KMS-11 (cell line): ENCODE measurements at regions not wholly inside any gene's neighbourhood (a gene's known extent, or its start where the extent isn't known, plus 50 kb on each side); places are given as distances from the start of the nearest gene placed in this dataset.

Source experiments
- H2AFZ ChIP-seq: fragments of 200-600 bp; sonication (generic); 2 replicates; pipeline ENCODE4 v1.6.1; 2016; ENCODE audit warnings: antibody characterized with exemption, mixed run types, low read depth
- H3K27ac ChIP-seq: fragments of 200-600 bp; sonication (generic); 2 replicates; pipeline ENCODE4 v1.6.1; 2016; ENCODE audit warnings: mild to moderate bottlenecking, mixed run types
- H3K27me3 ChIP-seq: fragments of 200-600 bp; sonication (generic); 2 replicates; pipeline ENCODE4 v1.6.1; 2017; ENCODE audit warnings: mild to moderate bottlenecking, low read depth, mixed run types, moderate library complexity; ENCODE audit not compliant: insufficient read depth
- H3K36me3 ChIP-seq: fragments of 200-600 bp; sonication (generic); 2 replicates; pipeline ENCODE4 v1.6.1; 2017; ENCODE audit warnings: mild to moderate bottlenecking, mixed run types; ENCODE audit not compliant: insufficient read depth
- H3K4me1 ChIP-seq: fragments of 200-600 bp; sonication (generic); 2 replicates; pipeline ENCODE4 v1.6.1; 2016; ENCODE audit warnings: mild to moderate bottlenecking, low read depth, mixed run types; ENCODE audit not compliant: poor library complexity, severe bottlenecking
- H3K4me2 ChIP-seq: fragments of 200-600 bp; sonication (generic); 2 replicates; pipeline ENCODE4 v1.7.0; 2016; ENCODE audit warnings: mild to moderate bottlenecking, mixed run types
- H3K4me3 ChIP-seq: fragments of 200-600 bp; sonication (generic); IDR thresholded peaks from 2 replicates; pipeline ENCODE4 v1.6.1; 2017; ENCODE audit warnings: low read depth, low read length, mixed read lengths; ENCODE audit not compliant: insufficient read depth
- H3K79me2 ChIP-seq: fragments of 200-600 bp; sonication (generic); 2 replicates; pipeline ENCODE4 v1.6.1; 2016; ENCODE audit warnings: low read depth, mixed run types; ENCODE audit not compliant: insufficient read depth
- H3K9ac ChIP-seq: fragments of 200-600 bp; sonication (generic); 2 replicates; pipeline ENCODE4 v1.6.1; 2016; ENCODE audit warnings: mild to moderate bottlenecking, mixed run types
- H4K20me1 ChIP-seq: fragments of 200-600 bp; sonication (generic); 2 replicates; pipeline ENCODE4 v1.6.1; 2016; ENCODE audit warnings: mild to moderate bottlenecking, mixed run types; ENCODE audit not compliant: insufficient read depth
- CTCF ChIP-seq: fragments of 200-600 bp; sonication (generic); conservative IDR thresholded peaks from 2 replicates; pipeline ENCODE4 v1.6.1; 2017; ENCODE audit warnings: low read depth, mild to moderate bottlenecking, antibody characterized with exemption, low read length, moderate library complexity, mixed read lengths

- Histone ChIP-seq H3K4me2 (no peak overlapping the region), H3K27ac (no peak overlapping the region), H3K4me3 (no peak overlapping the region), H3K4me1 (no peaks in the 10 kb centered on the region), H4K20me1 (no peaks in the 10 kb centered on the region), H3K79me2 (no peaks in the 10 kb centered on the region), H3K36me3 (no peaks in the 10 kb centered on the region), H3K27me3 (no peaks in the 10 kb centered on the region), H3K9ac (no peak overlapping the region), H2AFZ (no peak overlapping the region)
- no peak for TF ChIP-seq CTCF
Measured at GRCh38 chr12:92417373-92417772, 271.7 kb upstream of the BTG1 start.

- Histone ChIP-seq H3K27ac (no peak overlapping the region), H4K20me1 (no peaks in the 10 kb centered on the region), H3K27me3 (no peaks in the 10 kb centered on the region), H3K4me3 (no peak overlapping the region), H3K79me2 (no peaks in the 10 kb centered on the region), H3K9ac (no peak overlapping the region), H3K4me1 (no peaks in the 10 kb centered on the region), H3K4me2 (no peak overlapping the region), H2AFZ (no peak overlapping the region), H3K36me3 (no peaks in the 10 kb centered on the region)
- no peak for TF ChIP-seq CTCF
Measured at GRCh38 chr12:92416385-92416812, 270.8 kb upstream of the BTG1 start.

- Histone ChIP-seq H3K36me3 (no peaks in the 10 kb centered on the region), H3K27me3 (no peaks in the 10 kb centered on the region), H2AFZ (no peak overlapping the region), H3K4me3 (no peak overlapping the region), H3K4me1 (no peaks in the 10 kb centered on the region), H3K79me2 (no peaks in the 10 kb centered on the region), H3K9ac (no peak overlapping the region), H3K27ac (no peak overlapping the region), H4K20me1 (no peaks in the 10 kb centered on the region), H3K4me2 (no peak overlapping the region)
- TF ChIP-seq CTCF: no peak
Measured at GRCh38 chr12:92414170-92415070, 268.8 kb upstream of the BTG1 start.

- H4K20me1 ChIP-seq: no peaks in the 10 kb centered on the region
- H3K4me1 ChIP-seq: peaks cover 5% of the 10 kb centered on the region
- H3K4me3 ChIP-seq: no peak overlapping the region
- H3K4me2 ChIP-seq: no peak overlapping the region
- TF ChIP-seq CTCF: no peak
- H3K79me2 ChIP-seq: no peaks in the 10 kb centered on the region
- H3K9ac ChIP-seq: no peak overlapping the region
- H3K27ac ChIP-seq: no peak overlapping the region
- H3K36me3 ChIP-seq: no peaks in the 10 kb centered on the region
- H3K27me3 ChIP-seq: no peaks in the 10 kb centered on the region
- no peak overlapping the region for H2AFZ ChIP-seq
Measured at GRCh38 chr12:92413286-92413685, 267.6 kb upstream of the BTG1 start.
